NCI-H1105 (cell line): ENCODE measurements at regions not wholly inside any gene's neighbourhood (a gene's known extent, or its start where the extent isn't known, plus 50 kb on each side); places are given as distances from the start of the nearest gene placed in this dataset.
"Not testable (repeated sequence)": the region's sequence is repeated elsewhere in the genome, so short reads cannot be mapped to it uniquely, and the experiment has no call there.

ENCODE experiments used
- DNase-seq: peaks from one replicate; lab custom pipeline; 2025; lab: John Stamatoyannopoulos, UW

DNA sequence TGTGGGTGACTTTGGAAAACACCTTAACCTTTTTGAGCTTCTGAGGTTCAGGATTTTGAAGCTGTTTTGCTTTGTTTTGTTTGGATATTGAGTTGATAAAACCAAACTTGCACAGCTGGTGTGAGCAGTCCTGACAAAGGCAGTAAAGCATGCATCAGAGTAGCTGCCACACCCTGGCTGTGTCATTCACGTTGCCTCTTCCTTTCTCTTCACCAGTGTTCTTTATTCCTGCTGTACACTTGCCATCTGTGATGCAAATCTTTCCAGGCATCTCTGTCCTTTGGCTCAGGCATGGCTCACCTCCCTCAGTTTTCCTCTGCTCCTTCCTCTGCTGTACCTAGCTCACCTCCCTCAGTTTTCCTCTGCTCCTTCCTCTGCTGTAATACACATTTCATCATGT lies 1850.2 kb upstream of the AGA start:
- DNase-seq: no peak

DNA sequence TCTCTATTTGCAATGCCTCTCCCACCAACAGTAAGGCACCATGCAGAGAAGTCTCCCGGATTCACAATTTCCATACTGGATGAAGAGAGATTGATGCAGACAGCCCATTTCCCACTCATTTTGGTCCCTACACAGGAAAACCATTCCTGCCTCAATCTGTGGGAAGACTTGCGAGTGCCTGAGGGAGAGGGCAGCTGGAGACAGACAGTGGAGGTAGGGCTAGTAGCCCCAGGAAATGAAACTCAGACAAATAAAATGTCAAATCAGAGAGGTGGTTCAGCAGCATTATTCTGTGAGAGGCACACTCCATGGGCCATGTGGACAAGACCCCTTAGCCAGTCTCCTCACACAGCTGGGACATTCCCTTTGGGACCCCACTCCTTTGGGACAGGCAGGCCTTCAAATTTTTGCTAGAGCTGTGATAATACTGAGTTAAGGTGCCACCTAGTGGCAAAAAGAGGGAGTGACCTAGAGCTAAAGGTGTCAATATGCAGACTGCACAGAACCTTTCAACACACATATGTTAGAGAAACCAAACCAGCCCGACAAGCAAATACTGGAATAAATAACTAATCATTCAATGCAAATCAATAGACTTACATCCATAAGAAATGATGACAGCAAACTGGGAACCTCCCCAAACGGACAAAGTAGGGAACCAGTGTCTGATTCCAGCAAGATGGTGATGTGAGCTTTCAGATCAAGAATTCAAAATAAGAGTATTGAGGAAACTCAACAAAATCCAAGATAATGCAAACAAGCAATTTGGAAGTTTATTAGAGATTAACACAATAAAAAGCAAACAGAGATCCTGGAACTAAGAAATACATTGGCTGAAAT lies 1865.3 kb upstream of the AGA start:
- DNase-seq: peak; percentile 0

DNA sequence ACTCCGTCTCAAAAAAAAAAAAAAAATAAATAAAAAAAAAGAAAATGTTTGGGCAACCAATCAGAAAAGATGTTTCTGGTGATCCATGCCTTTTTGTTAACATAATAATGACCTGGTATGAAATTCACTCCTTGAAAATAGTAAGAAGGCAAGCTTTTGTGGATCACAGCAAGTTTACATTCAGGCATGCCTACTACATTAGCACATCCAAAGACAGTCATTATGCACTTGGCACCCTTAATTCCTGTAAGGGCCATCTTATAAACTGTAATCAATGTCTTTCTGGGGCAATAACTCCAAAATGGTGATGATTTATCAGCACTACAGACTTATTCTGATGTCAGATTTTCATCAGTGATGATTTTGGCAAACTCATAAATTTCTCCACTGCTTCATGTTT lies 1871.6 kb upstream of the AGA start:
- DNase-seq: no peak

DNA sequence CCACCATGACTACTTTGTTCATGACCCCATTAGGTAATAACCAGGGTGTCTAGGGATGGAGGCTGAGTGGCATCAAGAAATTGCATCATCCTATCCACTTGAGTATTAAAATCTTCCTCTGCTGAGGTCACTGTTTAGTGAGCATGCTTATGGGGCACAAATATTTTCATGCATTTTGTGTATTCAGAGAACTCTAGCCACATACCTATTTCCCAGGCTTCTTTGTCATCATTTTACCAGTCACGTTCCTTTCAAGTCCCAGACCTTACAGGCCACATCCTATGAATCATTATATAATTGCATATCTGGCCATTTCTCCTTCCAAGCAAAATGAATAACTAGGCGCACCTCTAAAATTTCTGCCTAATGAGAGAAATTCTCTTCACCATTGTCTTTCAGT lies 1882.9 kb upstream of the AGA start:
- no peak for DNase-seq

DNA sequence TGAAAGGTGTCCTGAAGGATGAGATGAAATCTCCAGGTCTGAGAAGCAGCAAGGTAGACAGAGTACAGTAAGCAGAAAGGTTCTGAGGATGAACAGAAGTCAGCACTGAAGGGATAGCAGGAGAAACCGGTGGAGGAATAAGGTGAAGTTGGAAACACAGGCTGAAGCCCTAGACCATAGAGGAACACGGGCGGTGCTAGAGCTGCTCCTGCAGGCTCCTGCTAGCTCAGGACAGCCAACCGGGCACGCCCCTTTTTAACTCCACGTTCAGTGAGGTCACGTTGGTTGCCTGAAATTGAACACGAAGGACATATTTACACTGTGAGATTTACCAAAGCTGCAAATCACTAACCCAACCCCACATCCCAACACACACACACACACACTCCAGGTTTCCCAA lies 1886.4 kb upstream of the AGA start:
- no peak for DNase-seq

DNA sequence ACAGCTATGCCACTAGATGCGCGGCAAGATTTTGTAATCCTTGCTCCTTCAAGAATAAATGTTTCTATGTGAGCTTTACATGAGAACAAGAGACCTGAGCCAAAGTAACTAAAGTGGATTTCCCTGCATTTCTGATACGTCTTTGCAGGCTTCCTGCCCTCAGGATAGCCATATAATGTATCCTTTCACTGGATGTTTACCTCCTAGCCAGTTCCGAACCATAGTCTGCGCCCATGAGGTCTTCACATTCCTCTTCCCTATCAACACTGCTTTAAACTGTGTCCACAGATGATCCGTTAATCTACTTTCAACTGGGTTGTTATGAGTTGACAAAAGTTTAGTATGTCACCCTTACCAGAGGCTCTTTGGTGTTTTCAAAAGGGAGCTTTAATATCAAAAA lies 1889.1 kb upstream of the AGA start:
- no peak for DNase-seq

DNA sequence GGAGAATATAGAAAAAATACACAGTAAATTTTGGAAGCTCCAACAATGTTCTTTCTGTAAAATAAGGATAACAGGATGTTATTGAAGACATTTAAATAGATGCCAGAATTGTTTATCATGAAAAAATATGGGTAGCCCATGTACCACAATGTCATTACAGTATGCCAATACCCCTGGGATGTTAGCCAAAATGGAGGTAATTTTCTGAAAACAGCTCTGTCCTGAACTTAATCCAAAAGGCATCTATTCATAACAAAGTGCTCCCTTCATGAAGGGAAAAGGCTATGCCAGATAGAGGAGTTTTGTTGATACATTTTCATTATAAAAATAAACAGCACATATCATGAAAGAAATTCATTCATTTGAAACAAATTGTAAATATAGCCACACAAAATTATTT lies 1902.6 kb upstream of the AGA start:
- DNase-seq: no peak

DNA sequence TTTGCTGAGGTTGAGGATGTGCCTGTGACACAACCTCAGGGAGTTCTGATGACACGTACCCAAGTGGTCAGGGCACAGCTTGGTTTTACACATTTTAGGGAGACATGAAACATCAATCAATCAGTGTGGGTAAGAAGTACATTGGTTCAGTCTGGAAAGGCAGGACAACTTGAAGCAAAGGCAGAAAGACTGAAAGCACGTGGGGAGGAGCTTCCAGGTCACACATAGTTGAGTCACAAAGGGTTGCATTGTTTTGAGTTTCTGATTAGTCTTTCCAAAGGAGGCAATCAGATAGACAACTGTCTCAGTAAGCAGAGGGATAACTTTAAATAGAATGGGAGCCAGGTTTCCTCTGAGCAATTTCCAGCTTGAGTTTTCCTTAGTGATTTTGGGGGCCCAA lies 1910.0 kb upstream of the AGA start:
- no peak for DNase-seq

DNA sequence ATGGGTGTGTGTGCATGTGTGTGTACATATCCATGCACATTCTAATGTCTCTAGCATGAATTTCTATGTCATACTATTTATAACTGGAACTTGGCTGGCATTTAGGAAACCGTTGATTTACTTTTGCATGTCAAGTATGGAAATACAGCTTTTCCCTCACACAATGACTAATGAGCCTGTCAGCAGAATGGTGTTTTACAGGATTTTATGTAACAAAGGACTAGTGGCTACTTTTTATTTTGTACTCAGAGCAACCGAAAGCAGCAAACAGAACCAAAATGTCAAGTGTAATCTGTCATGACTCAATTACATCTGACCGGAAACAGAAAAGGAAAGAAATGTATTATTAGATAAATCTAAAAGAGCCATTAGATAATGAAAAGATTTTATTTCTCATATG lies 1911.5 kb upstream of the AGA start:
- DNase-seq: no peak

DNA sequence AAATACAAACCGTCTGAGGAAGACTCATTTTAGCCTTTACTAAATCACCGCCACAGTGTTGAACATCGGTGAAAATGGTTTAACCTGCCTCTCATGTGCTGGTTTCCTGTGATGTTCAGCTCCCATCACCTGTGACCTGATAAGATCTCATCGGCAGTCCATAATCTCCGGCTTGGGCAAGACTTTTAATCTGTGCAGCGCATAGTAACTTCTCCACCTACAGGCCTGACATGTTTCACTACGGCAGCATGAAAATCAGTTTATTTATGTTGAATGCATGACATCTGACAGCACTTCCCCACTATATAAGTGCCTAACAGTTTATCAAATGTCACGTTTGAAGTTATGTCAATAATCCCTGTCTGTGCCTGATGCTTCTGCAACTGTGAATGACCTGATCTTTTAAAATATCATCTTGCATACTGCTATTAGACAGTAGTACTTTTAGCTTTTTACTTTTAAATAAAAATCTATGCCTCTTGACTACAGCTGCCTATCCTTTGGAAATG lies 1919.8 kb upstream of the AGA start:
- DNase-seq: no peak

DNA sequence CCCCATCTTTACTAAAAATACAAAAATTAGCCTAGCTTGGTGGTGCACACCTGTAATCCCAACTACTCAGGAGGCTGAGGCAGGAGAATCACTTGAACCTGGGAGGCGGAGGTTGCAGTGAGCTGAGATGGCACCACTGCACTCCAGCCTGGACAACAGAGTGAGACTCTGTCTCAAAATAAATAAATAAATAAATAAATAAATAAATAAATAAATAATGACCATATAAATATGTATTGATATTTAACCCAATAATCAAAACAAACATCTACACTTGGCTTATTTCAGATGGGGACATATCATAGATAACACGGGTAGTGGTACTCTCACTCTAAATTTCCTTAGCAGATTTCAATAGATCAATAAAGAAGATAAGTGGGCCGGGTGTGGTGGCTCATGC lies 1923.7 kb upstream of the AGA start:
- not testable (repeated sequence) for DNase-seq

DNA sequence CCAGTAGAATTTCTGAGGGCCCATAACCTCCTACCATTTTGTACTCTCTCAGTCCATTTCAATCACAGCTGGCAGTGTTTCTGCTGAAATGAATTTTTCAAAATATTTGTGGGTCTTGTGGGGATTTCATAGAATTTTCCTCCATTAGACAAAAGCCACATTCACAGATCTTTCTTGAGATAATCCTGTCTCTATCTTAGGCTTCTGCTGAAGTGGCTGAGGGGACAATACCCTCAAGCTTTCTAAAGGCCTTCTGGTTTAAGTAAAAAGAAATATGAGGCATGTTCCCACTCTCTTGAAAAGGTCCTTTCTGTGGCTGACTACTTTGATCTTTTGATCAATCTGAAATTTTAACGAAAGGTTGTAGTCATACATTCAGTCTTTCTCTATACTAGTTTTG lies 1930.0 kb upstream of the AGA start:
- DNase-seq: no peak

DNA sequence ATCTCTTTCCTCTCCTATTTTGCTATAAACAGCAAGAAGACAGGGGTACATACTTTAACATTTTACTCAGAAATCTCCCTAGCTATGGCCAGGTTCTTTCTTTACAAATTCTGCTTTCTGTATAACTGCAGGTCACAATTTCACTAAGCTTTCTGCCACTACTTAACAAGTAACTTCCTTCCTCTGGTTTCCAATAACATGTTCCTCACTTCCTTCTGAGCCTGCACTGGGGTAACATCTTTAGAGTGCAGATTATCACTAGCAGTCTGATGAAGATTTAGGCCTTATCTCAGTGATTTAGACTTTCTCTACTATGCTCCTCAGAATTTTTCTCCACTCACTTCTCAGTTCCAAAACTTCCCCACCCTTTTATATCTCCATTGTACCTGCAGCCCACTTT lies 1930.5 kb upstream of the AGA start:
- no peak for DNase-seq

DNA sequence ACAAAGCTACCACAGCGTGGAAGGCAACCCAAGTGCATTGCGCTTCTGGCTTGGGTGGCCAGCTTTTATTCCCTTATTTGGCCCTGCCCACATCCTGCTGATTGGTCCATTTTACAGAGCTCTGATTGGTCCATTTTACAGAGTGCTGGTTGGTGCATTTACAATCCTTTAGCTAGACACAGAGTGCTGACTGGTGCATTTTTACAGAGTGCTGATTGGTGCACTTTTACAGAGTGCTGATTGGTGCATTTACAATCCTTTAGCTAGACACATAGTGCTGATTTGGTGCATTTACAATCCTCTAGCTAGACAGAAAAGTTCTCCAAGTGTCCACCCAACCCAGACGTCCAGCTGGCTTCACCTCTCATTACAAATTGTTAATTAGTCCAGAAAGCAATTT lies 1936.6 kb upstream of the AGA start:
- DNase-seq: not testable (repeated sequence)

DNA sequence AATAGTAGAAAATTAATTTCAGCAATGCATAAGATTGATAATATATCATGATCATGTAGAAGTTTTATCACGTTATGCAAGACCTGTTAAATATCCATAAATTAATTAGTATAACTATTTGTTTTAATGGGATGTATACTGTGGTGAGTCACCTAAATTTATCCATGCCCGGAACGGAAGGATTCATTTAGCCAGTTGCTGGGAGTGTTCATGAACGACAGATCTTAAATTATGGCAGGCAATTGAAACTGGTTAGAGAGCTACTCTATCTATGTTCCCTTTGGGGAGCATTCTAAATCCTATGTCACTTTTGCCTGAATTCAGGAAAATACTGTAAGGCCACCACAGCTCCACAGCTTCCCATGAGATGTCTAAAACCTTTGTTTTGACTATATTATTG lies 1950.5 kb upstream of the AGA start:
- no peak for DNase-seq

DNA sequence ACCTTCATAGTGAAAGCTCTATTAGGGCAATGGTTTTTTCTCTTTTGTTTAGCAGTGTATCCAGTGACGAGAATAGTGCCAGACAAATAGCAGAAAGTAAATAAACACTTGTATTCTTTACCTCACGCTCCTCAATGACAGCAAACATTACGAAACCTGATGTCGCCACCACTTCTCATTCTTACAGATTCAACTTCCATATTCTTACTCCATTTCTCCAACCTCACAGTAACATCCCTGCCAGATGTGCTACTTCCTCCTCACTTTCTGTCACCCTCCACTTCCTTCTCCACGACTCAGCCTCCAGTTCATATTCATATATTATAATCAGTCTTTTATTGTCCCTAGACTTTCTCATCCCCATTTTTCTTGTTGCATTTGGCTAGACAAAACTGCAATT lies 1956.2 kb upstream of the AGA start:
- DNase-seq: no peak

DNA sequence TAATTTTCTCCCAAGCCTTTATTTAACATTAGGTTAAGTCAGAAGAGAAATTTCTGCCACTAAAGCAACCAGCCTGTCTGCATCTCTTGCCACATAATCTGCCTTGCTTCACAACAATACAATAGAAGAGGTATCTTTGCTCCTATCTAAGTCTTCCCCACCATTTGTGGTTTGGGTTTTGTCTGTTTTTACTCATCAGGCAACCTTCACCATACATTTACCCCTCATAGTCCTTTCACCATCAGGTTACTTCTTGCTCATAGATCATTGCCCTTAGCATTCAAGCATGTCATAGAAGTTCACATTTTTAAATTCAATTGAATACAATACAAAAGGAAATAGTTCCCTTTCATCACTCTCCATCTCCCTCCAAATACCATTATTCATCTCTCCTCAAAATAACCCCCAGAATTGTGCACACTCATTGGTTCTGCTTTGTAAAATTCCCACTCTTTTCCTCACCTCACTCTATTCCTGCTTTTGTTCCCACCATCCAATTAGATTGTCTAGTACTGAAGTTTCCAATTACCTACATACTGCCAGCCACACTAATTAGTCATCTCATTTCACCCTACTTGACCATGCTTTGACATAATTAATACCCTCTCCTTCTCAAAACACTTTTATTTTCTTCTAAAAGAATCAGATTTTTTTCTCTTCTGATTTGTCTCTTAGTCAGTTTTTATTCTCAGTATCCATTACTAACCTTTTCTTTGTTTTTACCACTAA lies 1957.0 kb upstream of the AGA start:
- DNase-seq: peak; percentile 18

DNA sequence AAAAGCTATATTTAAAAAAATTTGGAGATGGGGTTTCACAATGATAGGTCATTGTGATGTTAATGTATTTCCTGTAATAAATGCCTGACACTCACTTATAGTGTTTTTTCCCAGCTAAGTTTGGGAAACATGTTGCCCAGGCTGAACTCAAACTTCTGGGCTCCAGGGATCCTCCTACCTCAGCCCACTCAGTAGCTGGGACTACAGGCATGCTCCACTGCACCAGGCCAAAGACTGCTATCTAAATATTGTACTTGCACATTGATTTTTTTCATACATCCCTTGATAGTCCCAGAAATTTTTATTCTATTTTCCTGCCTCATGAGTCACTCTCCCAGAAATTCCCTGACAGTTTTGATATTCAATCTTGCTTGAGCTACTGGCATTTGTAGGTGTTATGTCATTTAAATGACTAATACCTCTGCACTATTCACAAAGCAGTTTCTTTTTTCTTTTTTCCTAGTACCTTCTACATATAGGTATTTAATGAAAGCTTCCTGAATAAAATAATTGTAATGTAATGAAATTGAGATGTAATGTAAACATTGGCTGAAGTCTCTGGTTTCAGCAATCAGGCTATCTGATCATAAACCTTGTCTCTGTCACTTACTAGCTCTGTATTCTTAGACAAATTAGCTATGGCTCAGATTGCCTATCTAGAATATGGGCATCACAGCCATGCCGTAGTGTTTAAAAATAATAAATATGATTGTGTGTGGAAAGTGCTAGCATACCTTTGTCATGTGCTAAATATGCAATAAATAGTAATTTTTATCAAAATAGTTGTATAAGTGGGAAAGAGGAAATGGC lies 1973.0 kb upstream of the AGA start:
- no peak for DNase-seq

DNA sequence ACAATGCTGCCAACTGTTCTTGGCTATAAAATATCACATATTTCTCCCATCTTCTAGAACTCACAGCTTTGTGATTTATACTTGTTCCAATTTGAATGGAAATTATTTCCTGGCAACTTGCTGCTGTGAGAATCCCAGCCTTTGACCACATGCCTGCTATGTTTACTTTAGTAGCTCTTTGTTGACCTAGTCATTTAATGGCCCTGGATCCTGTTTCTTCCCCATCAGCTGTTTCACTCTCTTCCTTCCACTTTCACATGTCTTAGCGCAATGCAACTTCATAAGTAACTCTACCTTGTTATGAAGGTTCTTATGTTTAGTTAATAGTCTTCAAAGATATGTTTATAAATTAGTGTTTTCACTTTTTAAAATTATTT lies 1973.6 kb upstream of the AGA start:
- DNase-seq: peak; percentile 37

DNA sequence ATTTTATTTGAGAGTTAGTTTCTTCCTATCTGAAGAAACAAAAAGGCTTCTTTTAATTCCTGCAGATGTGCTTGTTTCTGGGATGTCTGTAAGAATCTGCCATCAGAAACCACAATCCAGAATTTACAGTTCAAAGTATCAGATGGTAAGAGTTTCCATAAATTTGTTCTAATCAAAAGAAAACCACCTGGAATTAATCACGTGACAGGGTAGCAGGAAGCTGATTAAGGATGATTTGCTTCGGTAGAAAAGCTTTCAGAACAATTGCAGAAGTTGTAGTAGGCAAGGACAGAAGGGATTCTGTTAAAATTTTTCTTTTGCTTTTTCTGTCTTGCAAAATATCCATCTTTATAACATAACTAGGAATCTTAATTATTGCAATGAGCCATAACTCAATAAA lies 1975.1 kb upstream of the AGA start:
- no peak for DNase-seq

DNA sequence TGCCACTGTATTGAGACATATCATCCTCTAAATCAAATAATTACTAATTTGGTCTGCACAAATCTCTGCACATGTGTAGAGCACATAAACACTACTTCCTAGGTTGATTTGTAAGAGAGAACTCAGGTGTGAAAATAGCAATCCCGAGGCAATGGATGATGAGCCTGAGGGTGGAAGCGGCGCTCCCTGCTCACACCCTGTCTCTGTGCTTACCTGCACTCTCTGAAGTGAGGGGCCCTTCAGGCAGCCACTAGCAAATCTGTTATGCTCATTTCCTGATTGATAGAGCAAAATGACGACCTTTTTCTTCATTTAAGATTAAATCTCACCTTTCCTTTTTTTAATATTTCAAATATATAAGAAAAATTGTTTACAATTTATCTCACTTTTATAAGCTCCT lies 1995.7 kb upstream of the AGA start:
- DNase-seq: no peak

DNA sequence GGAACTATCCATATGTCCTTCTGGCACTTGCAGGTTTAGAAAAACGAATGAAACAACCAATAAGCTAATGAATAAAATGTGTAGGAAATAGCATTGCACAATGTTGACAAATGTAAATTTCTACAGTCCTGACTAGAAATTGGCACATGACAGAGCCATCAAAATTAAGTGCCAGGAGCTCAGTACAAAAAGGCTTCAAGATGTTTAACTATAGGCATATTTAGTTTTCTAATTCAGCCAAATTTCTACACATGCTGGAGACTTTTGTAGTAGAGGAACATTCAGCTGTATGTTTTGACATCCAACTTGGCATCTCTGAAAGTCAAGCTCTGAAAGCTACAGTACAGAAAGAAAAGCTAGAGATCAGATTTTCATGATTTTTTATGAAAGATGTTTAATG lies 1999.4 kb upstream of the AGA start:
- DNase-seq: no peak

DNA sequence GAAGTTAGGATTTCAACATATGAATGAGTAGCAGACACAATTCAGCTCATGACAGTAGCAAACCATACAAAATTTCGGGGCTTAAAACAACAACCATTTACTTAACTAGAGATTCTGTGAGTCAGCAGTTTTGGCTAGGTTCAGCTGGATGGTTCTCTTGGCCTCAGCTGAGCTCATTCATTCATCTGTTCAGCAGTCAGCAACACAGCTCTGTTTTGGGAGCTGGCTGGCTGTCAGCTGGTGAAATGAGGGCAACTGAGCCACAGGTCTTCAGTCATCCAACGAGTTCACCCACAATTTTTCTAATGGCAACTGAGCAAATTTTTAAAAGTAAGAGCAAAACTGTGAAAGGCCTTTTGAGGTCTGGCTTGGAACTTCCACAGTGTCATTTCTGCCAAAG lies 2005.1 kb upstream of the AGA start:
- DNase-seq: no peak
